H1 (cell line): ENCODE measurements at regions not wholly inside any gene's neighbourhood (a gene's known extent, or its start where the extent isn't known, plus 50 kb on each side); places are given as distances from the start of the nearest gene placed in this dataset.

Experiments
- JUND ChIP-seq: IDR thresholded peaks from 2 replicates; pipeline ENCODE4 v1.6.1; 2011; ENCODE audit warnings: mild to moderate bottlenecking, improper control_type of control experiment, low read length
- KDM1A ChIP-seq: fragments of 200-600, 300-600 bp; sonication (generic); IDR thresholded peaks from 2 replicates; pipeline ENCODE4 v1.7.1; 2016; ENCODE audit warnings: mild to moderate bottlenecking, low read length, borderline replicate concordance
- KDM4A ChIP-seq: IDR thresholded peaks from one replicate; pipeline ENCODE4 v1.7.1; 2012; ENCODE audit warnings: low read depth, mild to moderate bottlenecking, moderate library complexity, low read length, inconsistent platforms; ENCODE audit not compliant: severe bottlenecking
- NANOG ChIP-seq: IDR thresholded peaks from 2 replicates; pipeline ENCODE4 v1.6.1; 2011; ENCODE audit warnings: low read length, low read depth, mild to moderate bottlenecking, inconsistent platforms; ENCODE audit not compliant: insufficient read depth, poor library complexity, severe bottlenecking
- RBBP5 ChIP-seq: IDR thresholded peaks from 2 replicates; pipeline ENCODE4 v1.7.1; 2012; ENCODE audit warnings: low read depth, mild to moderate bottlenecking, inconsistent platforms, low read length, moderate library complexity, borderline replicate concordance
- RNF2 ChIP-seq: fragments of 200-900, 300-1000 bp; sonication (generic); IDR thresholded peaks from 2 replicates; pipeline ENCODE4 v1.7.1; 2016; ENCODE audit warnings: borderline replicate concordance, low read depth, mild to moderate bottlenecking, antibody characterized with exemption, low read length; ENCODE audit not compliant: poor library complexity, severe bottlenecking; ENCODE audit errors: missing control alignments
- SIRT6 ChIP-seq: IDR thresholded peaks from one replicate; pipeline ENCODE4 v1.7.1; 2012; ENCODE audit warnings: low read length, inconsistent platforms
- SIX5 ChIP-seq: IDR thresholded peaks from 2 replicates; pipeline ENCODE4 v1.6.1; 2011; ENCODE audit warnings: mild to moderate bottlenecking, low read depth, low read length
- TAF7 ChIP-seq: optimal IDR thresholded peaks from 2 replicates; pipeline ENCODE3; 2011; ENCODE audit warnings: low read depth, mild to moderate bottlenecking, inconsistent platforms, low read length, moderate library complexity, borderline replicate concordance
- ZNF274 ChIP-seq: IDR thresholded peaks from 2 replicates; pipeline ENCODE4 v1.7.0; 2012; ENCODE audit warnings: low read length, borderline replicate concordance; ENCODE audit errors: extremely low read depth
- TF ChIP-seq, protein P1 (sequence below): fragments of 300-600 bp; sonication (generic); IDR thresholded peaks from 2 replicates; pipeline ENCODE4 v1.7.1; 2012; ENCODE audit warnings: low read length, moderate library complexity, mild to moderate bottlenecking, inconsistent platforms; ENCODE audit not compliant: insufficient replicate concordance
- TF ChIP-seq, protein P2 (sequence below): IDR thresholded peaks from 2 replicates; pipeline ENCODE4 v1.6.1; 2012; ENCODE audit warnings: inconsistent platforms

DNA sequence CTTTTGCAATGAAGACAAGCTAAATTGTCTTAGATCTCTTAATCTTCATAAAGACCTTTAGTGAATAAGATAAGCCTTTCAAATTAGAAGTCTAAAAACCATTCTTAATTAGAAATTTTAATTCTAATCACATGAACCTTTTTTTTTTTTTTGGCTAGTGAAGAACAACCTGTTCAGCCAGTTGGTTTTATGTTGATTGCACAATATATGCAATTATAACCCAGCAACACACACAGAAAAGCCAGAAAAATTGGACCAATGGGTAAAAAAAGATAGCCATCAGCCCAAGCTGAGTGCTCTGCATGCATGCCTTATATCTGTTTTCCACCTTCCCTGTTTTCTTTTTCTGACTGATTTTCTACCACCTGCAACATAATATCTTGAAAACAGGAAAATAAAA lies 252.2 kb downstream of the SYT10 start (continued):
- TF ChIP-seq, protein P1, sequence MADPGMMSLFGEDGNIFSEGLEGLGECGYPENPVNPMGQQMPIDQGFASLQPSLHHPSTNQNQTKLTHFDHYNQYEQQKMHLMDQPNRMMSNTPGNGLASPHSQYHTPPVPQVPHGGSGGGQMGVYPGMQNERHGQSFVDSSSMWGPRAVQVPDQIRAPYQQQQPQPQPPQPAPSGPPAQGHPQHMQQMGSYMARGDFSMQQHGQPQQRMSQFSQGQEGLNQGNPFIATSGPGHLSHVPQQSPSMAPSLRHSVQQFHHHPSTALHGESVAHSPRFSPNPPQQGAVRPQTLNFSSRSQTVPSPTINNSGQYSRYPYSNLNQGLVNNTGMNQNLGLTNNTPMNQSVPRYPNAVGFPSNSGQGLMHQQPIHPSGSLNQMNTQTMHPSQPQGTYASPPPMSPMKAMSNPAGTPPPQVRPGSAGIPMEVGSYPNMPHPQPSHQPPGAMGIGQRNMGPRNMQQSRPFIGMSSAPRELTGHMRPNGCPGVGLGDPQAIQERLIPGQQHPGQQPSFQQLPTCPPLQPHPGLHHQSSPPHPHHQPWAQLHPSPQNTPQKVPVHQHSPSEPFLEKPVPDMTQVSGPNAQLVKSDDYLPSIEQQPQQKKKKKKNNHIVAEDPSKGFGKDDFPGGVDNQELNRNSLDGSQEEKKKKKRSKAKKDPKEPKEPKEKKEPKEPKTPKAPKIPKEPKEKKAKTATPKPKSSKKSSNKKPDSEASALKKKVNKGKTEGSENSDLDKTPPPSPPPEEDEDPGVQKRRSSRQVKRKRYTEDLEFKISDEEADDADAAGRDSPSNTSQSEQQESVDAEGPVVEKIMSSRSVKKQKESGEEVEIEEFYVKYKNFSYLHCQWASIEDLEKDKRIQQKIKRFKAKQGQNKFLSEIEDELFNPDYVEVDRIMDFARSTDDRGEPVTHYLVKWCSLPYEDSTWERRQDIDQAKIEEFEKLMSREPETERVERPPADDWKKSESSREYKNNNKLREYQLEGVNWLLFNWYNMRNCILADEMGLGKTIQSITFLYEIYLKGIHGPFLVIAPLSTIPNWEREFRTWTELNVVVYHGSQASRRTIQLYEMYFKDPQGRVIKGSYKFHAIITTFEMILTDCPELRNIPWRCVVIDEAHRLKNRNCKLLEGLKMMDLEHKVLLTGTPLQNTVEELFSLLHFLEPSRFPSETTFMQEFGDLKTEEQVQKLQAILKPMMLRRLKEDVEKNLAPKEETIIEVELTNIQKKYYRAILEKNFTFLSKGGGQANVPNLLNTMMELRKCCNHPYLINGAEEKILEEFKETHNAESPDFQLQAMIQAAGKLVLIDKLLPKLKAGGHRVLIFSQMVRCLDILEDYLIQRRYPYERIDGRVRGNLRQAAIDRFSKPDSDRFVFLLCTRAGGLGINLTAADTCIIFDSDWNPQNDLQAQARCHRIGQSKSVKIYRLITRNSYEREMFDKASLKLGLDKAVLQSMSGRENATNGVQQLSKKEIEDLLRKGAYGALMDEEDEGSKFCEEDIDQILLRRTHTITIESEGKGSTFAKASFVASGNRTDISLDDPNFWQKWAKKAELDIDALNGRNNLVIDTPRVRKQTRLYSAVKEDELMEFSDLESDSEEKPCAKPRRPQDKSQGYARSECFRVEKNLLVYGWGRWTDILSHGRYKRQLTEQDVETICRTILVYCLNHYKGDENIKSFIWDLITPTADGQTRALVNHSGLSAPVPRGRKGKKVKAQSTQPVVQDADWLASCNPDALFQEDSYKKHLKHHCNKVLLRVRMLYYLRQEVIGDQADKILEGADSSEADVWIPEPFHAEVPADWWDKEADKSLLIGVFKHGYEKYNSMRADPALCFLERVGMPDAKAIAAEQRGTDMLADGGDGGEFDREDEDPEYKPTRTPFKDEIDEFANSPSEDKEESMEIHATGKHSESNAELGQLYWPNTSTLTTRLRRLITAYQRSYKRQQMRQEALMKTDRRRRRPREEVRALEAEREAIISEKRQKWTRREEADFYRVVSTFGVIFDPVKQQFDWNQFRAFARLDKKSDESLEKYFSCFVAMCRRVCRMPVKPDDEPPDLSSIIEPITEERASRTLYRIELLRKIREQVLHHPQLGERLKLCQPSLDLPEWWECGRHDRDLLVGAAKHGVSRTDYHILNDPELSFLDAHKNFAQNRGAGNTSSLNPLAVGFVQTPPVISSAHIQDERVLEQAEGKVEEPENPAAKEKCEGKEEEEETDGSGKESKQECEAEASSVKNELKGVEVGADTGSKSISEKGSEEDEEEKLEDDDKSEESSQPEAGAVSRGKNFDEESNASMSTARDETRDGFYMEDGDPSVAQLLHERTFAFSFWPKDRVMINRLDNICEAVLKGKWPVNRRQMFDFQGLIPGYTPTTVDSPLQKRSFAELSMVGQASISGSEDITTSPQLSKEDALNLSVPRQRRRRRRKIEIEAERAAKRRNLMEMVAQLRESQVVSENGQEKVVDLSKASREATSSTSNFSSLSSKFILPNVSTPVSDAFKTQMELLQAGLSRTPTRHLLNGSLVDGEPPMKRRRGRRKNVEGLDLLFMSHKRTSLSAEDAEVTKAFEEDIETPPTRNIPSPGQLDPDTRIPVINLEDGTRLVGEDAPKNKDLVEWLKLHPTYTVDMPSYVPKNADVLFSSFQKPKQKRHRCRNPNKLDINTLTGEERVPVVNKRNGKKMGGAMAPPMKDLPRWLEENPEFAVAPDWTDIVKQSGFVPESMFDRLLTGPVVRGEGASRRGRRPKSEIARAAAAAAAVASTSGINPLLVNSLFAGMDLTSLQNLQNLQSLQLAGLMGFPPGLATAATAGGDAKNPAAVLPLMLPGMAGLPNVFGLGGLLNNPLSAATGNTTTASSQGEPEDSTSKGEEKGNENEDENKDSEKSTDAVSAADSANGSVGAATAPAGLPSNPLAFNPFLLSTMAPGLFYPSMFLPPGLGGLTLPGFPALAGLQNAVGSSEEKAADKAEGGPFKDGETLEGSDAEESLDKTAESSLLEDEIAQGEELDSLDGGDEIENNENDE = no peak
- TF ChIP-seq TAF7 = no peak
- TF ChIP-seq KDM1A = no peak
- TF ChIP-seq SIRT6 = no peak
- no peak for TF ChIP-seq JUND
- TF ChIP-seq, protein P2, sequence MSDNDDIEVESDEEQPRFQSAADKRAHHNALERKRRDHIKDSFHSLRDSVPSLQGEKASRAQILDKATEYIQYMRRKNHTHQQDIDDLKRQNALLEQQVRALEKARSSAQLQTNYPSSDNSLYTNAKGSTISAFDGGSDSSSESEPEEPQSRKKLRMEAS = no peak
- TF ChIP-seq SIX5 = no peak
- no peak for TF ChIP-seq RBBP5
- TF ChIP-seq RNF2 = no peak
- TF ChIP-seq NANOG = no peak
- no peak for TF ChIP-seq ZNF274
- TF ChIP-seq KDM4A = no peak
